NCI-H345 (cell line): ENCODE measurements at regions not wholly inside any gene's neighbourhood (a gene's known extent, or its start where the extent isn't known, plus 50 kb on each side); places are given as distances from the start of the nearest gene placed in this dataset.
"Not testable (repeated sequence)": the region's sequence is repeated elsewhere in the genome, so short reads cannot be mapped to it uniquely, and the experiment has no call there.

Experiments used
- DNase-seq: peaks from one replicate; lab custom pipeline; 2025; lab: John Stamatoyannopoulos, UW

- no peak for DNase-seq
Observed at GRCh38 chr21:25234857-25235801, 372.2 kb downstream of the MRPL39 start.

GRCh38 chr21:25220954-25221353 lies 386.3 kb downstream of the MRPL39 start:
- DNase-seq: no peak

- DNase-seq: no peak
Observed at GRCh38 chr21:25220169-25220568, 387.1 kb downstream of the MRPL39 start.

GRCh38 chr21:25215698-25216384 lies 391.4 kb downstream of the MRPL39 start:
- DNase-seq: no peak

DNA sequence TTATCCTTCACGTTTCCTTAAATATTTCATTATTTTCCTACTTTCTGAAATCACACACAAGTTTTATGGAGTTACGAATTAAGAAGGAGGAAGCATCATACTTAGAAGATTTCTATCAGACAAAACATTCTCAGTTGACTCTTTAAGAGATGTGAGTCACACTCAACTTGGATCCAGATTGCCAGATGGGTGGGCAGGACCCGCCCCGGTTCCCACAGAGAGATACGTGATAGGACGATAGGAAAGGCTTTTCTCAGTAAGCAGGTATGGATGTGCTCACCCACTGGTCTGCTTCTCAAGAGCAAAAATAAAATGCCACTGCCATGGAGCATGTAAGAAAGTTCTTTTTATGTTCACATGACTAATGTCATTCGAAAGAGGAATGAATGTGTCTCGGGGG lies 392.6 kb downstream of the MRPL39 start:
- no peak for DNase-seq

DNA sequence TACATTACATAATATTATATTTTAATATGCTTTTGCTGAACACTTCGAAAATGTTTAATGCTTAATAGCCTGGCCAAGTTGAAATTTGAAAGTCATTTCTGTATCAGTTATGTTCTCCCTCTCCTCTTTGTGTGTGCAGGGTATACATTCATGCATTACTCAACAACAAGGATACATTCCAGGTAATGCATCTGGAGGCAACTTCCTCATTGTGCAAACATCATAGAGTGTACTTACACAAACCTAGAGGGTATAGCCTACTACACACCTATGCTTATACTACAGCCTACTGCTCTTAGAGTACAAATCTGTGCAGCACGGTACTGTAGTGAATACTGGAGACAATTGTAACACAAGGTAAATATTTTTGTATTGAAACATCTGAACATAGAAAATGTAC lies 407.3 kb downstream of the MRPL39 start:
- DNase-seq: no peak

GRCh38 chr21:25191141-25191540 lies 416.1 kb downstream of the MRPL39 start:
- no peak for DNase-seq

GRCh38 chr21:25189497-25189896 lies 417.8 kb downstream of the MRPL39 start:
- DNase-seq: no peak

DNA sequence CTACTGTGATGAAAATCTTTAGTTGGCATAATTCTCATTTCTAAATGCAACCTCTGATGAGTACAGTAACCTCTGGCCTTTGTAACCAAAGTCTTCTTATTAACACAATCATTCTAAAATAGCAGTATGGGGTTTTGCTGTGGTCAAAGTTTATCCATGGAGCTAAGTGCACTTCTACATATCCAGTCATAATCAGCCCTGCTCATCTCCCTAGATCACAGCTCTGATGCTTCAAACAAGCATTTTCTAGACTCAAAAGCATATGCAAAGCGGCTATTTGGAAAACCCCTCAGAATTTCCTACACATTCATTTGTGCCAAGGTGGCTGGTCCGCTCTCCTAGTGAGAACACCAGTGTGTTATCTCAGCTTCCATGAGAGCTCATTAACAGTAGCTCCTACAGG lies 418.6 kb downstream of the MRPL39 start:
- DNase-seq: no peak

DNA sequence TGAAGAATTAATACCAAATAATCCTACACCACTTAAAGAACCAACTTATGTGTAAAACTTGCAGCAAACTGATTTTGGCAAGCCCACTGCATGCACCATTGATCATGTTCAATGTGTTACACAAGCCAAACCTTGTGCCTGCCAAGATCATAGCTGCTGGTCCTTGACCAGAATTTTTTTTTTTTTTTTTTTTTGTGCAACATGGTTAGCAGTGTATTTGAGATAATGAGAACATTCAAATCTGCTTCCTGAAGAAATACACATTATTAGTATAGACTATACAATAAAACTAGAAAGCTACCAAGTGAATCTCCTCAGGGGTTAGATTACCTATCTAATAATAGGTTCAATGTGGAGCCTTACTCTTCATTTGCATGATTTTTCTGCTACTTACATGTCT lies 421.0 kb downstream of the MRPL39 start:
- DNase-seq: peak; percentile 38

- DNase-seq: no peak
Observed at GRCh38 chr21:25183577-25183976, 423.7 kb downstream of the MRPL39 start.

DNA sequence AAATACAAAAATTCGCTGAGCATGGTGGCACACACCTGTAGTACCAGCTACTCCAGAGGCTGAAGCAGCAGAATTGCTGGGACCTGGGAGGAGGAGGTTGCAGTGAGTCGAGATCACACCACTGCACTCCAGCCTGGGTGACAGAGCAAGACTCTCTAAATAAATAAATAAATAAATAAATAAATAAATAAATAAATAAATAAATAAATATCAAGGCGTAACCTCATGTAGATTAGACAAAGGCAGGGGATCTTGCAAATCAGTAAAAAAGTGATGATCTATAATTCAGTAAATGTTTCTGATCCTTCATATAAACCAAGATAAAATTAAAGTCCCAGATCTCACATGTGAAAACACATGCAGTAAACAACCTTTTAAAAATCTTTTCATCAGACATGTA lies 425.6 kb downstream of the MRPL39 start:
- DNase-seq: not testable (repeated sequence)

- DNase-seq: no peak
Observed at GRCh38 chr21:25179116-25179515, 428.2 kb downstream of the MRPL39 start.

DNA sequence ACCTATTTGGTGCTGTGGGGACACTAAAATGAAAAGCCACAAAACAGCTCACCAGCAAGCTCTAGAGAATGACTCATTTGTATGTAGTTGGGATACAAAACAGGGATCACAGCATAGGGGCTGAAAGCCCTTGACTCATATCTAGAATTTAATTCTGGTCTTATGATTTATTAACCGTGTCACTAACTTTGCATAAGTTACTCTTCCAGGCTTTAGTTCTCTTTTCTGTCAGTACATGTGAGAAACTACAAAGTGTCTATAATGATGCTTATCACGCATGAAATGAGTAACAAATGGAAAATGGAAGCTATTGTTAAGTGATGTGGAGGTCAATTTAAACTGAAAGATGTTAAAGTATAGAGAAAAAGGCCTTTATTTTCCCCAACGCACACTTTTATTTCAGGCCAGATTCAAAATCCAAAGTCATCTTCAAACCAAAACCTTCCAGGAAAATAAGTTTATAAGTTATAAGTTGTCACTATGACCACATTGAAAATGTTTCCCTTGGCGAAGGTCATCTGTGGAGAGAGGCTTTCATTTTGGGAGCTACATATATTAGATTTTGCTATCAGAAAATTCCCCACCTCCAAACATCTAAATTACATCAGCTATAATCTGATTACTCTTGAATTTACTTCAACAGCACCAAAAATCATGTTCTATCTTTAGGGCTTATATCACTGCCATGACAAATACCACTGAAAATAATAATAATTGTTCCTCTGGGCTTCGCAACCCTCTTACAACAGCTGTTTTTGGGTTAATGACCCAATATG lies 430.5 kb downstream of the MRPL39 start:
- no peak for DNase-seq

DNA sequence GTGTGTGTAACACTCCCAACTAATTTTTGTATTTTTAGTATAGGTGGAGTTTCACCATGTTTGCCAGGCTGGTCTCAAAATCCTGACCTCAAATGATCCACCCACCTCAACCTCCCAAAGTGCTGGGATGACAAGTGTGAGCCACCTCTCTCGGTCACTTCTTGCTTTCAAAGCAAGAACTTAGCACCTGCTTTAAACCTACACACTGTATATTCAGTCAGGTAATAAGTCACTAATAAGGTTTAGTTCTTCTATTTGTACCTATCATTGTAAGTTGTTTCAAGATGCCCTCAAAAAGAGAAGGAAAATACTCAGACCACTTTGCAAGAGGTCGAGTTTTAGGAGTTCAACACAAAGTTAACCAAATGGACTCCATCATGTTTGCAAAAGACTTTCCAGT lies 431.3 kb downstream of the MRPL39 start:
- no peak for DNase-seq

- DNase-seq: no peak
Observed at GRCh38 chr21:25171438-25171837, 435.8 kb downstream of the MRPL39 start.

- DNase-seq: no peak
Observed at GRCh38 chr21:25170681-25171080, 436.6 kb downstream of the MRPL39 start.

- no peak for DNase-seq
Observed at GRCh38 chr21:25169370-25169769, 437.9 kb downstream of the MRPL39 start.

GRCh38 chr21:25166904-25167303 lies 440.4 kb downstream of the MRPL39 start:
- not testable (repeated sequence) for DNase-seq

DNA sequence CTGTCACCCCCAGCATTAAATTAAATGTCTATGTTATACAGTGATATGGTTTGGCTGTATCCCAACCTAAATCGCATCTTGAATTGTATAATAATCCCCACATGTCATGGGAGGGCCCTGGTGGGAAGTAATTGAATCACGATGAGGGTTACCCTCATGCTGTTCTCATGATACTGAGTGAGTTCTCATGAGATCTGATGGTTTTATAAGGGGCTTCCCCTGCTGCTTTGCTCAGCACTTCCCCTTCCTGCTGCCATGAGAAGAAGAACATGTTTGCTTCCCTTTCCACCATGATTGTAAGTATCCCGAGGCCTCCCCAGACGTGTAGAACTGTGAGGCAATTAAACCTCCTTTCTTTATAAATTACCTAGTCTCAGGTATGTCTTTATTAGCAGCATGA lies 445.7 kb downstream of the MRPL39 start:
- no peak for DNase-seq

- DNase-seq: not testable (repeated sequence)
Observed at GRCh38 chr21:25155020-25155419, 452.3 kb downstream of the MRPL39 start.

DNA sequence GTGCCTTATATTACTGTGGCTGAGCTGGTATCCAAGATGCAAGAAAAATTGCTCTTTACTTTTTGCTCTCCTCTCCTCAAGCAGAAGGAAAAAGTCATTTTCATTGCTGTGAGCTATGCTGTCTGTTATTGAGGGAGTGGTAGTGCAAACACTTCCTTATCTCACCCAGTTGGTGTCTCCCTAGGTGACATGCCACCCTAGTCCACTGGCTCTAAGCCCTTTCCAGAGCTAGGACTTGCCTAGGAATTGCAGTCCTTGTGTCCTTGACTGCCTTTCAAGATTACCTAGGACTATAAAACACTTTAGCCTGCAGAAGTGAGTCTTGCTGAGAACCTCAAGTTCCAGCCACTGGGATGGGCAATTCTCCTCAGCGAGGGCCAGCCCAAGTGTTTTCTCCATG lies 458.3 kb downstream of the MRPL39 start:
- DNase-seq: no peak

DNA sequence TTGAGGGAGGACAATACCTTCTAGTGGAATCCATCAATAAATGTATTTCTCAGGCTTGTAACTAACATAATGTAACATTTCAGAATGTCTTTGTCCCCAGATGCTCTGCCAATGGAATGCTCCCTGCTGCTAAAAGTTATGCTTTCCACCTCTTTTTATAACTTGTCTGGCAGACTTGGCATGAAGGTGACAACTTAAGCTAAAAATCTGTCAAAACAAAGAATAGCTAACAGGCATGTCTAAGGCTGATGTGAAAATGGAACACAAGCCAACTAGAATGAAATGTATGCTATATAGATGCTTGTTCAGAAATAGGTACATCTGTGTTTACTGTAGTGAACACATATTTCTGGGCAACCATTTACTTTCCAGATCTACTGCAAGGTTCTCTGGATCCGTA lies 467.9 kb downstream of the MRPL39 start:
- no peak for DNase-seq
